Activated naive CD8-positive, alpha-beta T cell treated with anti-CD3 and anti-CD28 coated beads, Interleukin-2, amount 10 ng/mL, durations not matched to agents 7 days and 5 days (primary cell): ENCODE measurements at regions not wholly inside any gene's neighbourhood (a gene's known extent, or its start where the extent isn't known, plus 50 kb on each side); places are given as distances from the start of the nearest gene placed in this dataset.
"Not testable (repeated sequence)": the region's sequence is repeated elsewhere in the genome, so short reads cannot be mapped to it uniquely, and the experiment has no call there.

Source experiments
- ATAC-seq: fragments of 150-1000 bp; cut with Tn5 transposase; one replicate; pipeline ENCODE4 v1.10.0; 2021; ENCODE audit warnings: low read depth, moderate library complexity
- POLR2A ChIA-PET: fragments of 350-600 bp; sonication (Branson Sonifier 250); formaldehyde crosslinking; loops from one replicate; lab custom pipeline; 2021; ENCODE audit warnings: antibody characterized with exemption; lab: Charles Lee
- DNase-seq: peaks from one replicate; pipeline ENCODE4 v3.0.0; 2021
- H3K27ac Mint-ChIP-seq: one replicate; pipeline ENCODE4 v1.8.0; 2022; ENCODE audit warnings: mild to moderate bottlenecking, mixed read lengths
- H3K27me3 Mint-ChIP-seq: one replicate; pipeline ENCODE4 v1.8.0; 2022; ENCODE audit warnings: mild to moderate bottlenecking, moderate library complexity, mixed read lengths
- H3K36me3 Mint-ChIP-seq: one replicate; pipeline ENCODE4 v1.8.0; 2021; ENCODE audit warnings: mild to moderate bottlenecking, mixed read lengths
- H3K4me1 Mint-ChIP-seq: one replicate; pipeline ENCODE4 v1.8.0; 2021; ENCODE audit warnings: mixed read lengths
- H3K4me3 Mint-ChIP-seq: one replicate; pipeline ENCODE4 v1.8.0; 2022; ENCODE audit warnings: mild to moderate bottlenecking, moderate library complexity, mixed read lengths
- H3K9me3 Mint-ChIP-seq: one replicate; pipeline ENCODE4 v1.8.0; 2021; ENCODE audit warnings: mixed read lengths

DNA sequence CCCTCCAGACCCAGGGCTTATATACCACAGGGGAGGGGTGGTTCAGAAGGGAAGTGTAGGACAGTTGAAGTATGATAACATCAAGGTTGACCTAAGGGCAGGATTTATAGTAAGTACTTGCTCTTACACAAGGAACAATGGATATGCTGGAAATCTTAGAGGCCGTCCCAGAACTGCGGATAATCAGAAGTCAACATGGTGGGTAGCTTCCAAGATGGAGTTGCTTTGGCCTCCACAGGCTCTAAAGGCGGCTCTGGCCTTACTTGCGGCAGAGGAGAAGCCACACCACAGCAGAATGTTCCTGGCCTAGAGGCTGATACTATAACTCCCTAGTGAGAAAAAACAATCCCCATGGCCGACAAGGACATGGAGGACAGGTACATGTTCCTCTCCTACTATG lies 344.7 kb downstream of the CDC5L start:
- H3K27ac Mint-ChIP-seq: no peak overlapping the region
- no peaks in the 10 kb centered on the region for H3K9me3 Mint-ChIP-seq
- H3K27me3 Mint-ChIP-seq: no peaks in the 10 kb centered on the region
- no peak for DNase-seq
- ATAC-seq: no peak
- H3K4me3 Mint-ChIP-seq: no peak overlapping the region
- POLR2A ChIA-PET: no interaction called here
- no peaks in the 10 kb centered on the region for H3K36me3 Mint-ChIP-seq
- H3K4me1 Mint-ChIP-seq: peaks cover 6% of the 10 kb centered on the region

DNA sequence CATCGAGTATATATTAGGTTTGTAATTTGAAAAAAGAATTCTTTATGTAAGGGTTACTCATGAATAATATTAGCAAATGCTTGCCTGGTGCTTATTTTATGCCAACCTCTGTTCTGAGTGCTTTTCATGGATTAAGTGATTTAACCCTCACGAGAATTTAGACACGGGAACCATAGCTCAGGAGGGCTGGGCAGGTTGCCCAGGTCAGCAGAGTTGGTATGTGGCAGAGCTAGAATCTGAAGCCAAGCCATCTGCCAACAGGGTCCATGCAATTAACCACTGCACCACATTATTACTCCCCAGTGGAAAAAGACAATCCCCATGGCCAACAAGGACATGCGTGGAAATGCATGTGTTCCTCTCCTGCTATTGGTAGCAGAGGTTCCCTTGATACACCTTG lies 345.6 kb downstream of the CDC5L start:
- no peak overlapping the region for H3K27ac Mint-ChIP-seq
- ATAC-seq: no peak
- H3K27me3 Mint-ChIP-seq: no peaks in the 10 kb centered on the region
- no peaks in the 10 kb centered on the region for H3K9me3 Mint-ChIP-seq
- no peaks in the 10 kb centered on the region for H3K36me3 Mint-ChIP-seq
- DNase-seq: no peak
- H3K4me1 Mint-ChIP-seq: peaks cover 6% of the 10 kb centered on the region
- POLR2A ChIA-PET: no interaction called here
- no peak overlapping the region for H3K4me3 Mint-ChIP-seq

DNA sequence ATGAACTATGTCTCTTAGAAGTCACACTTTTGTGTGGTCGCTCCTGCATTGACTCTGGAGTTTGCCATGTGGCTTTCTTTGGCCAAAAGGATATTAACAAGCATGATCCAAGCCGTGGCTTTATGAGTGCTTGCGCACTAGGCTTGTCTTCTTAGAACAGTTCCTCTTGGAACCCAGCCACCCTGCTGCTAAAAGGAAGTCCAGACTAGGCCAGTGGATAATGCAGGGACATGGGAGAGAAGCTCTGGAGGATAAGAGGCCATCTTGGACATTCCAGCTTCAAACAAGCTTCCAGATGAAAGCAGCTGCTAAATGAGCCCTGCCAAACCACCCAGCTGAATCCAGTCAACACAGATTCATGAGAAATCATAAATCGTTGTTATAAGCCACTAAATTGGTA lies 346.4 kb downstream of the CDC5L start:
- peaks cover 6% of the 10 kb centered on the region for H3K4me1 Mint-ChIP-seq
- H3K27me3 Mint-ChIP-seq: no peaks in the 10 kb centered on the region
- no peaks in the 10 kb centered on the region for H3K9me3 Mint-ChIP-seq
- no peaks in the 10 kb centered on the region for H3K36me3 Mint-ChIP-seq
- no peak overlapping the region for H3K27ac Mint-ChIP-seq
- POLR2A ChIA-PET: no interaction called here
- DNase-seq (no peak), ATAC-seq (no peak)
- H3K4me3 Mint-ChIP-seq: no peak overlapping the region

DNA sequence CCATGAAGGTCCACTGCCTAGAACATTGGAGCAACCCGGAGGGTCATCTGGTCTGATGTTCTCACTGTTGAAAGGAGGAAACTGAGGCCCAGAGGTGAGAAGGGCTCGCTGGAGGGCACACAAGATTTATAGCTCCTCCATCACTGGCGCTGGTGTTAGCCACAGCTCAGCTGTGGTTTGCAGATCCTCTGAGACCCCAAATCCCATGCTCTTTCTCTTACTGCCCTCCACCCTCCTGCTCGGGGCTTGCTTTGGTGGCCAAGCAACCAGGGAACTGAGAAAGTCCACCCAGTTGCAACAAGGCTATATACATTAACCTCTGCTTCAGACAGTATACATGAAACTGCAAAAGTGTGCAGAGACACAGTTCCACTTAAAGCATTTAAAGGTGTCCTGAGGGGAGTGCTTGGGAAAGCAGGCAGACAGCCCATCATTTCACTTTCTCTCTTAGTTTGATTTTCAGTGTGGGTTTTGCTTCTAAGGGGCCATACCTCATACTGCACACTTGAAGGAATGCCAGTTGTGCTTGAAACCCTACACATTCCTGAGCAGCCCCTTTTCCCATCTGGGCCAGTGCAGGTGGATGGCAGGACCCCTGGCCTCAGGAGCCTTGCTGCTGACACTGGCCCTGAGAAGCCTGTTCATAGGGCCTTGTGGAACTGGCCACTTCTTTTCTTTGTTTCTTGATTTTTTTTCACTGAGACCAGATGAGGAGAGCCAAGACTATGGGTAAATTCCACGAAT lies 347.6 kb downstream of the CDC5L start:
- Mint-ChIP-seq H3K36me3 (no peaks in the 10 kb centered on the region), H3K4me1 (peaks cover 6% of the 10 kb centered on the region), H3K9me3 (no peaks in the 10 kb centered on the region), H3K27ac (no peak overlapping the region), H3K4me3 (no peak overlapping the region), H3K27me3 (no peaks in the 10 kb centered on the region)
- no peak for DNase-seq
- ATAC-seq: no peak
- POLR2A ChIA-PET: no interaction called here

DNA sequence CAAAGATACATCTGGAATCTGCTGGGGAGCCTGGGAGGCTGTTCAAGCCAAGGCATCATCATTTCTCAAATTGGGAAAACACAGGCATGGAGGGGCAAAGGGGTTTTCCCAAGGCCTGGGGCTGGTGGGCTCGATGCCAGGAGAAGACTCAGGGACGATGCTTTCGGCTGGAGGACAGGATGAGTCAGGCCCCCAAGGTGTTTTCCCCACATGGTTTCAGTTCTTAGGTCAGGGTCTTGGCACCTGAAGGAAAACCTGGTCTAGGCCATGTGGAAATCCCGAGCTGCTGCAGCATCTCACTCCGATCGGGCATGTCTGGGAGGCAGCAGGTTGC lies 348.1 kb downstream of the CDC5L start:
- Mint-ChIP-seq H3K9me3 (no peaks in the 10 kb centered on the region), H3K4me3 (no peak overlapping the region), H3K36me3 (no peaks in the 10 kb centered on the region), H3K27ac (no peak overlapping the region), H3K4me1 (peaks cover 6% of the 10 kb centered on the region), H3K27me3 (no peaks in the 10 kb centered on the region)
- POLR2A ChIA-PET: no interaction called here
- DNase-seq (no peak), ATAC-seq (no peak)

DNA sequence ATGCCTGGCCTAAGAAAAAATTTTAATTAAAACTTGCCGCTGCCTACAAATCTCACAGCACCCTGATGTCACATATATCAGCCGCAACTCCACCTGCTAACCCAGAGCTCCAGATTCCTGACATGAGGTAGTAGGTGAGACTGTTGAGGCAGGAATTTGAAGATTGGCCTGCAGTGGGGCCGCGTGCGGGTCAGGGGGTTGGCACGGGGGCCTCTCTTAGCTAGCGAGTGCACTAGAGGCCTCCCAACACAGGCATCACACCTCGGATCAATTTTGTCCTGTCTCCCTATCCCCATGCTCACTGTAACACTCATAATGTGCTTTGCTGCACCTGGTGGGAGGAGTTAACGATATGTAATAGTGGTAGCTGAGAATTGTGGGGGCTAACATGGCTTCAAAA lies 349.8 kb downstream of the CDC5L start:
- H3K27me3 Mint-ChIP-seq: no peaks in the 10 kb centered on the region
- peaks cover 3% of the 10 kb centered on the region for H3K4me1 Mint-ChIP-seq
- no peaks in the 10 kb centered on the region for H3K9me3 Mint-ChIP-seq
- POLR2A ChIA-PET: no interaction called here
- H3K27ac Mint-ChIP-seq: no peak overlapping the region
- ATAC-seq (no peak), DNase-seq (no peak)
- no peaks in the 10 kb centered on the region for H3K36me3 Mint-ChIP-seq
- H3K4me3 Mint-ChIP-seq: no peak overlapping the region

DNA sequence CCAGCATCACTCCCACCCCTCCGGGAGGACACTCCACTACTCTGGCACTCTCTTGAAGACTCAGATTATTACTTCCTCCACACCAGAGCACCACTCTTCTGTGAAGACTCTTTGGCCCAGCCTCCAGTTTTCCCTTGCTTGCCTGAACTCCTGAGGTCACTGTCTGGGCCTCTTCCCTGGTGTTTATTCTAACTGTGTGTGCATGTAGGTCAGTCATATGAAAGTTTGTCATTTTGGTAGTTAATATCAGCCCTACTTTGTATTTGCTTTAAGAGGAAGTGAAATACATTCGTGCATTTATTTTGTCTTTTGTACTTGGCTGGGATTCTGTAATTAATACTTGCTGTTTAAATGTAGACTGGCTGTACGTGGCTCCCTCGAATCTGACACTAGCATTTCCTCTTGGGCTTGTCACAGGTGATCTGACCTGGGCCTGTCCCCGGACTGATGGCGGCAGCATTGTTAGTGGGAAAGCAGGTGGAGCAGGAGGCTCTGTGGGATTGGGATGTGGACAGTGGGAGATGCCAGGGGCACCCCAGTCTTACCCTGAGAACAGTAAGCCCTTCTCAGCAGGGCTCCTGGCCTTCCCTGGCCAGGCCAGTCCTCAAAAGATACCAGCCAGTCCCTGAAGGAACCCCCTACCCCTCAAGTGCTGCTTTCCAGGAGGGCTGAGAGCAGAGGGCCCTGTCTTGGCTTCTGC lies 350.5 kb downstream of the CDC5L start:
- POLR2A ChIA-PET: no interaction called here
- H3K4me1 Mint-ChIP-seq: peaks cover 3% of the 10 kb centered on the region
- H3K27ac Mint-ChIP-seq: no peak overlapping the region
- no peaks in the 10 kb centered on the region for H3K9me3 Mint-ChIP-seq
- no peak overlapping the region for H3K4me3 Mint-ChIP-seq
- DNase-seq: no peak
- H3K36me3 Mint-ChIP-seq: no peaks in the 10 kb centered on the region
- no peak for ATAC-seq
- no peaks in the 10 kb centered on the region for H3K27me3 Mint-ChIP-seq

DNA sequence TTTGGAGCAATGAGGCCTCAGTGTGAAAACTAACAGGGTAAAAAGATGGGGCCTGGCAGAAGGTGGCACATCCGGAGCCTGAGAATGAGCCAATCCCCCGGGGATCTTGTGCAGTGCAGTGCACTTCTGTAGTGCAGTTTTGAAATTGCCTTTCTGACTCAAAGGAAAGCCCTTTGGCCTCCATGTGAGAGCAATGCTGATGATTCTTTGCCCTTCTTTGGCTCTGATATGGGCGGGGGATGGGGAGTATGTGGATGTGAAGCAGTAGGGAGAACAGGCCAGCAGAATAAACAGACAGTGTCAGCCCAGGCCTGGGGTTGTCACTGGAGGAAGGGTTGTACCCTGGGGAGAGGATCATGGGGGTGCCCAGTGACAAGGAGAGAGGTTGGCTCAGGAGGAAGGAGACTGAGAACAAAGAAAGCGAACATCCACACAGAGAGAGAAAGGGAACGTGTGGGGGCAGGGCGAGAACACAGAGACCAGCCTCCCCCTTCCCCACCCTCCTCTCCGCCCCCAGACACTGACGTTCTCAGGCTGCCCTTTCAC lies 351.2 kb downstream of the CDC5L start:
- POLR2A ChIA-PET: no interaction called here

DNA sequence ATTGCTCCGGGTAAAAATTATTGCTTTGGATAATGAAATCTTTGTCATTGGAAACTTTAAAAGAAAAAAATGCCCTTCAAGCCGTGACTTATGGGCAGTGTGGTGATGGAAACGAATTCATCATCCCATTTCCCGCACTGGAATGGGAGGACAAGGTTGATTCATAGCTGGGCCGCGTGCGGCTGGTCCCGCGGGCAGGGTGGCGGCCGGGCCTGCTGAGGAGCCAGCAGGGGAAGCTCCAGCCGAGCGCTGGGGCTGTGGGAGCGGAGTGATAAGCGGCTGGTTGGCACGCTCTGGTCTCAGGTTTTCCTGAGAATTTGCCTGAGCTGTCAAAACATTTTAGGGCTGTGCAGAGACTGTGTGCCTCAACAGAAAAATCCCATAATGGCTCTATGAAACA lies 351.7 kb downstream of the CDC5L start:
- H3K9me3 Mint-ChIP-seq: no peaks in the 10 kb centered on the region
- ATAC-seq (no peak), DNase-seq (no peak)
- H3K27ac Mint-ChIP-seq: no peak overlapping the region
- POLR2A ChIA-PET: no interaction called here
- no peaks in the 10 kb centered on the region for H3K36me3 Mint-ChIP-seq
- peaks cover 3% of the 10 kb centered on the region for H3K4me1 Mint-ChIP-seq
- no peaks in the 10 kb centered on the region for H3K27me3 Mint-ChIP-seq
- no peak overlapping the region for H3K4me3 Mint-ChIP-seq

More for the DNA sequence above, 351.2 kb downstream of the CDC5L start:
- H3K4me3 Mint-ChIP-seq: no peak overlapping the region
- peaks cover 3% of the 10 kb centered on the region for H3K4me1 Mint-ChIP-seq
- no peaks in the 10 kb centered on the region for H3K36me3 Mint-ChIP-seq
- no peaks in the 10 kb centered on the region for H3K27me3 Mint-ChIP-seq
- DNase-seq (no peak), ATAC-seq (no peak)
- no peak overlapping the region for H3K27ac Mint-ChIP-seq
- no peaks in the 10 kb centered on the region for H3K9me3 Mint-ChIP-seq

DNA sequence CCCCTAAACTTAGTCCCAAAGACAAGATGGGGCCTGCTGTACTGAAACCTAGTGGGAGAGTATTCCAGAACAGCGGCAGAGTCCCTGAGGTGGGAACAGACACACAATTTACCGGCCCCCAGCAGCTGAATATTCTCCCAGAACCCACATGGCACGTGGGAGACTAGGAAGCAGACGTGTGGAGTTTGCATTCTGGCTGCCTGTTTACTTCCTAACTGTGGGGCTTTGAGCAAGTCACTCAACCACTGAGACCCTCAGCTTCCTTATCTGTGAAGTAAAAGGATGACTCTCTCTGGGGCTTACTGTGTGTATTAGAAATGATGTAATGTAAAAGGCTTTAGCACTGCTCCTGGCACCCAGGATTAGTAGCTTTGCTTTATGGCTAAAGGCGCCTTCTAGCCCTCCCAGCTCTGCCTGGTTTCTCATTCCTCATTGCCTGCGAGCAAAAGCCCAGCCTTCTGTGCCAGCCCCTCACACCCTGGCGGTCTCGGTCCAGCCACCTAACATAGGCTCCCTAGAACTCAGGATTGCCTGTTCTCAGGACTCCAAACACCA lies 353.1 kb downstream of the CDC5L start:
- DNase-seq: no peak
- Mint-ChIP-seq H3K27me3 (no peaks in the 10 kb centered on the region), H3K4me1 (no peaks in the 10 kb centered on the region), H3K4me3 (no peak overlapping the region), H3K27ac (no peak overlapping the region), H3K9me3 (peaks cover 4% of the 10 kb centered on the region), H3K36me3 (no peaks in the 10 kb centered on the region)
- POLR2A ChIA-PET: no interaction called here
- no peak for ATAC-seq

DNA sequence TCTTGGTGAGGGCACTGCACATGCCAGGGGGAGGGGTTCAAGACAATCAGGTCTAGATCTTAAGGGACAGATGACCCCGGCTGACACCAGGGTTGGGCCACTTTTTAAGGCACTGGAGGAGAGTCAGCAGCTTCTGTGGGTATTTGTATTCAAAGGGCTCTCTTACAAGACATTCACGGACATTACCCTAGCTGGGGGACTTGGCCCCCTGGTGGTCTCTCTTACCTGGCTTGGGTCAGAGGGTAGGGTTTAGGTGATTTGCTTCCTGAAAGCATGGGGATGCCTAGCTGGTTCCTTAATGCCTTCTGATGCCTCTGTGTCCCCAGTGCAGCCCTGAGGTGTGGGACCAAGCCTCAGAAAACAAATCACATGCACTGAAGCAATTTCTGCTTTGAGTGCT lies 354.7 kb downstream of the CDC5L start:
- no peaks in the 10 kb centered on the region for H3K4me1 Mint-ChIP-seq
- H3K27ac Mint-ChIP-seq: no peak overlapping the region
- H3K4me3 Mint-ChIP-seq: no peak overlapping the region
- no peaks in the 10 kb centered on the region for H3K27me3 Mint-ChIP-seq
- POLR2A ChIA-PET: no interaction called here
- no peak for DNase-seq
- H3K9me3 Mint-ChIP-seq: peaks cover 4% of the 10 kb centered on the region
- no peak for ATAC-seq
- H3K36me3 Mint-ChIP-seq: no peaks in the 10 kb centered on the region

DNA sequence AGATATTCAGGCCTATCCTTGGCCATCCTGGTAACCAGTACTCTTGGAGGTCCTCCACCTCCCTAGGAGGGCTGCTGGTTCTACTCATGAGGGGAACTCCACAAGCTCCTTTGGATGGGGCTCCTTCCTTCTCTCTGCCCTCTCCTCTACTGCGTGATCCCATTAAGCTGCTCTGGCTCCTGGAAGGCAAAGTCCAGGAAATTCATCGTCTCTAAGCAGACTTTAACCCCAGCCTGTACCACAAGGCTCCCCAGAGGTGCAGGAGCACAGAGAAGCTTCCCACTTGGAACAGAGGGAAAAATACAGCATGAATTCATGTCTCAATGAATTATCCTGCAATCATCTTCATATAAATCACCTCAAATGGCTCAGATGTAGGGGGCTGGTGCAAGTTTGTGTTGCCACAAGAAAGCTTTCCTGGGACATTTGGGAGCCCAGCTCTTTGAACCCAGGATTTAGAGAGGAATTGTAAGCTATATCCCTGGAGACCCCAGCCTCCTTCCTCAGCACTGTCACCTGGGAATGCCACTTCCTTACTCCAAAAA lies 355.4 kb downstream of the CDC5L start:
- no peak overlapping the region for H3K4me3 Mint-ChIP-seq
- ATAC-seq: no peak
- no peak for DNase-seq
- H3K4me1 Mint-ChIP-seq: no peaks in the 10 kb centered on the region
- no peaks in the 10 kb centered on the region for H3K27me3 Mint-ChIP-seq
- no peaks in the 10 kb centered on the region for H3K36me3 Mint-ChIP-seq
- H3K9me3 Mint-ChIP-seq: peaks cover 4% of the 10 kb centered on the region
- no peak overlapping the region for H3K27ac Mint-ChIP-seq
- POLR2A ChIA-PET: no interaction called here

DNA sequence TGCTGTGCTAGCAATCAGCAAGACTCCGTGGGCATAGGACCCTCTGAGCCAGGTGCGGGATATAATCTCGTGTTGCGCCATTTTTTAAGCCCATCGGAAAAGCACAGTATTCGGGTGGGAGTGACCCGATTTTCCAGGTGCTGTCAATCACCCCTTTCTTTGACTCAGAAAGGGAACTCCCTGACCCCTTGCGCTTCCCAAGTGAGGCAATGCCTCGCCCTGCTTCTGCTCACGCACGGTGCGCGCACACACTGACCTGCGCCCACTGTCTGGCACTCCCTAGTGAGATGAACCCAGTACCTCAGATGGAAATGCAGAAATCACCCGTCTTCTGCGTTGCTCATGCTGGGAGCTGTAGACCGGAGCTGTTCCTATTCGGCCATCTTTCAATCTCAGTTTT lies 372.6 kb downstream of the CDC5L start:
- H3K27ac Mint-ChIP-seq, DNase-seq, H3K4me1 Mint-ChIP-seq, H3K36me3 Mint-ChIP-seq, H3K4me3 Mint-ChIP-seq, POLR2A ChIA-PET, H3K9me3 Mint-ChIP-seq, H3K27me3 Mint-ChIP-seq, ATAC-seq: not testable (repeated sequence)

DNA sequence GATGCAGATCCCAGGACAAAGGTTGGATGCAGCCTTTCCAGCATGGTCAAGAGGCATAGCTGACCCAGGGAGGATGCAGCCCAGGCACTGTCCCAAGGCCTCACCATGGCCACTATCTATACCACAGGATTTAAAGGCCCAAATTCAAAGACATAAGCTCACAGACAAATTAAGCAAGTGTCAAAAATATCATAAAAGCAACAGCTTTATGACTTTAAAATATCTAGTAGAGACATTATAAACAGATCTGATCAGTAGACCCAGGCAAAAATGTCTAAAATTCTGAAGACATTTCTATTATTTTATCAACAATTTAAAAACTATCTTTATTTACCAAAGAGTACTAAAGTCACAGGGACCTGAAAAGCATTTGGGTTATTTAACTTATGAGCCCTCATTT lies 373.5 kb downstream of the CDC5L start:
- Mint-ChIP-seq H3K9me3 (peaks cover 11% of the 10 kb centered on the region), H3K27ac (no peak overlapping the region), H3K27me3 (no peaks in the 10 kb centered on the region), H3K36me3 (peaks cover 1% of the 10 kb centered on the region), H3K4me1 (no peaks in the 10 kb centered on the region), H3K4me3 (no peak overlapping the region)
- ATAC-seq: no peak
- POLR2A ChIA-PET: no interaction called here
- no peak for DNase-seq
